HCT116 (cell line): ENCODE measurements at regions not wholly inside any gene's neighbourhood (a gene's known extent, or its start where the extent isn't known, plus 50 kb on each side); places are given as distances from the start of the nearest gene placed in this dataset.

Experiments used
- ATAC-seq: fragments of 200-7000 bp; cut with Tn5 transposase; 2 replicates; pipeline ENCODE4 v1.9.1; 2020; ENCODE audit warnings: mild to moderate bottlenecking, moderate library complexity
- BruUV-seq: library from RNA; stranded (reverse); fragments of 400-500 nt; replicated peaks from 2 replicates; lab custom pipeline; 2021; lab: Mats Ljungman, UMichigan
- CTCF ChIA-PET: fragments of 300-600 bp; sonication (Branson Sonifier 250); formaldehyde crosslinking; loops from one replicate; lab custom pipeline; 2021; ENCODE audit warnings: antibody characterized with exemption; lab: Charles Lee
- POLR2A ChIA-PET: fragments of 300-600, 350-600 bp; sonication (Branson Sonifier 250); formaldehyde crosslinking; loops from one replicate; lab custom pipeline; 2021; ENCODE audit warnings: antibody characterized with exemption; lab: Charles Lee
- RAD21 ChIA-PET, 2 experiments: fragments of 300-600 bp; sonication (Branson Sonifier 250); formaldehyde crosslinking; loops; one replicate each; lab custom pipeline; 2023; ENCODE audit warnings: low total read pairs in 2 of 2; ENCODE audit not compliant: uncharacterized antibody in 2 of 2, unreplicated experiment in 2 of 2, low non-redundant PET in 1 of 2; lab: Charles Lee
- DNase-seq: peaks from one replicate; pipeline ENCODE4 v3.0.0-alpha.2; 2010; ENCODE audit warnings: low read depth, low spot score
- H2AFZ ChIP-seq: fragments of 200-600 bp; shearing (Covaris generic), sonication (generic); 2 replicates; pipeline ENCODE4 v1.6.1; 2017; ENCODE audit warnings: low read depth, mixed run types, mixed read lengths, antibody characterized with exemption, low read length; ENCODE audit not compliant: poor library complexity, severe bottlenecking
- H3K27ac ChIP-seq: 2 replicates; pipeline ENCODE4 v1.5.1; 2012; ENCODE audit warnings: low read depth, low read length
- H3K27me3 ChIP-seq: fragments of 200-600 bp; sonication (generic); 2 replicates; pipeline ENCODE4 v1.6.1; 2016; ENCODE audit warnings: mixed run types, low read length, mixed read lengths; ENCODE audit not compliant: insufficient read depth
- H3K36me3 ChIP-seq, 2 experiments: fragments of 200-500 bp in 1 of 2; fragments of 200-600 bp in 1 of 2; sonication (Bioruptor generic) in 1 of 2; sonication (generic) in 1 of 2; 2 replicates each; pipeline versions ENCODE4 v1.5.1 to v1.6.1; 2014 to 2016; ENCODE audit warnings: low read length in 2 of 2, inconsistent platforms in 1 of 2, mixed read lengths in 1 of 2, mixed run types in 1 of 2; ENCODE audit not compliant: insufficient read depth in 2 of 2, control insufficient read depth in 1 of 2
- H3K4me1 ChIP-seq, 2 experiments: fragments of 200-600 bp in 1 of 2; sonication (generic) in 1 of 2; 2 replicates each; pipeline versions ENCODE4 v1.5.1 to v1.6.1; 2012 to 2017; ENCODE audit warnings: low read length in 2 of 2, inconsistent platforms in 1 of 2, mild to moderate bottlenecking in 1 of 2, mixed read lengths in 1 of 2, mixed run types in 1 of 2, moderate library complexity in 1 of 2; ENCODE audit not compliant: insufficient read depth in 2 of 2, control insufficient read depth in 1 of 2
- H3K4me2 ChIP-seq: fragments of 200-600 bp; sonication (generic); 2 replicates; pipeline ENCODE4 v1.6.1; 2017; ENCODE audit warnings: mixed run types, low read length, mixed read lengths
- H3K4me3 ChIP-seq, 2 experiments: fragments of 200-600 bp in 1 of 2; sonication (generic) in 1 of 2; replicated peaks in 1 of 2; 2 replicates each; pipeline ENCODE4 v1.5.1; 2011 to 2016; ENCODE audit warnings: low read length in 2 of 2, control low read depth in 1 of 2, low read depth in 1 of 2, mild to moderate bottlenecking in 1 of 2, mixed read lengths in 1 of 2, mixed run types in 1 of 2
- H3K79me2 ChIP-seq: fragments of 200-600 bp; sonication (generic); 2 replicates; pipeline ENCODE4 v1.6.1; 2017; ENCODE audit warnings: mild to moderate bottlenecking, mixed run types, low read length, moderate library complexity, mixed read lengths; ENCODE audit not compliant: insufficient read depth
- H3K9ac ChIP-seq: fragments of 200-600 bp; sonication (generic); 2 replicates; pipeline ENCODE4 v1.6.1; 2016; ENCODE audit warnings: low read length, mixed read lengths
- H3K9me2 ChIP-seq: fragments of 200-600 bp; sonication (generic), shearing (Covaris generic); 2 replicates; pipeline ENCODE4 v1.6.1; 2017; ENCODE audit warnings: mixed run types, mild to moderate bottlenecking, moderate library complexity; ENCODE audit not compliant: insufficient read depth
- H3K9me3 ChIP-seq, 2 experiments: fragments of 200-500 bp in 1 of 2; fragments of 200-600 bp in 1 of 2; sonication (Bioruptor generic) in 1 of 2; sonication (generic) in 1 of 2; 2 replicates each; pipeline ENCODE4 v1.6.1; 2014 to 2017; ENCODE audit warnings: low read length in 2 of 2, mixed read lengths in 2 of 2, inconsistent platforms in 1 of 2, low read depth in 1 of 2, mild to moderate bottlenecking in 1 of 2, mixed run types in 1 of 2, moderate library complexity in 1 of 2; ENCODE audit not compliant: control insufficient read depth in 1 of 2, insufficient read depth in 1 of 2
- H4K20me1 ChIP-seq: fragments of 200-600 bp; sonication (generic), shearing (Covaris generic); 2 replicates; pipeline ENCODE4 v1.6.1; 2017; ENCODE audit warnings: mixed run types, mild to moderate bottlenecking, moderate library complexity; ENCODE audit not compliant: insufficient read depth
- CBX3 ChIP-seq: IDR thresholded peaks from 2 replicates; pipeline ENCODE4 v1.6.1; 2012; ENCODE audit warnings: low read depth
- CEBPB ChIP-seq: IDR thresholded peaks from 2 replicates; pipeline ENCODE4 v1.6.1; 2012; ENCODE audit warnings: low read depth
- ELF1 ChIP-seq: IDR thresholded peaks from 2 replicates; pipeline ENCODE4 v1.6.1; 2012; ENCODE audit warnings: low read depth, borderline replicate concordance
- EZH2phosphoT487 ChIP-seq: fragments of 200-600 bp; IDR thresholded peaks from 2 replicates; pipeline ENCODE4 v1.6.1; 2018; ENCODE audit warnings: antibody characterized with exemption, borderline replicate concordance
- FOSL1 ChIP-seq: IDR thresholded peaks from 2 replicates; pipeline ENCODE4 v1.6.1; 2012; ENCODE audit warnings: low read depth
- JUND ChIP-seq: IDR thresholded peaks from 2 replicates; pipeline ENCODE4 v1.6.1; 2012
- RAD21 ChIP-seq: IDR thresholded peaks from 2 replicates; pipeline ENCODE4 v1.6.1; 2012; ENCODE audit warnings: low read depth, mild to moderate bottlenecking
- SP1 ChIP-seq: IDR thresholded peaks from 2 replicates; pipeline ENCODE4 v1.6.1; 2012; ENCODE audit warnings: low read depth
- SRF ChIP-seq: IDR thresholded peaks from 2 replicates; pipeline ENCODE4 v1.6.1; 2012; ENCODE audit warnings: low read depth
- TCF7L2 ChIP-seq: IDR thresholded peaks from 2 replicates; pipeline ENCODE4 v1.7.0; 2011; ENCODE audit warnings: borderline replicate concordance, inconsistent platforms; ENCODE audit not compliant: insufficient read depth, insufficient read length; ENCODE audit errors: extremely low read depth
- intact Hi-C: fragments of 100-400 bp; cut with micrococcal nuclease; formaldehyde crosslinking; loops from 2 replicates; pipeline ENCODE4 v1.10.0; 2022
- TF ChIP-seq, protein P1 (sequence below), 3 experiments: fragments of 200-600 bp in 1 of 3; sonication (generic) in 1 of 3; IDR thresholded peaks in 2 of 3; conservative IDR thresholded peaks in 1 of 3; 2 replicates each; pipeline ENCODE4 v1.5.1; 2012 to 2017; ENCODE audit warnings: low read depth in 2 of 3, low read length in 2 of 3, antibody characterized with exemption in 1 of 3, borderline replicate concordance in 1 of 3, control low read depth in 1 of 3, mild to moderate bottlenecking in 1 of 3, mixed read lengths in 1 of 3, mixed run types in 1 of 3, moderate library complexity in 1 of 3; ENCODE audit not compliant: insufficient read depth in 1 of 3
- TF ChIP-seq, protein P2 (sequence below): IDR thresholded peaks from 2 replicates; pipeline ENCODE4 v1.6.1; 2012

DNA sequence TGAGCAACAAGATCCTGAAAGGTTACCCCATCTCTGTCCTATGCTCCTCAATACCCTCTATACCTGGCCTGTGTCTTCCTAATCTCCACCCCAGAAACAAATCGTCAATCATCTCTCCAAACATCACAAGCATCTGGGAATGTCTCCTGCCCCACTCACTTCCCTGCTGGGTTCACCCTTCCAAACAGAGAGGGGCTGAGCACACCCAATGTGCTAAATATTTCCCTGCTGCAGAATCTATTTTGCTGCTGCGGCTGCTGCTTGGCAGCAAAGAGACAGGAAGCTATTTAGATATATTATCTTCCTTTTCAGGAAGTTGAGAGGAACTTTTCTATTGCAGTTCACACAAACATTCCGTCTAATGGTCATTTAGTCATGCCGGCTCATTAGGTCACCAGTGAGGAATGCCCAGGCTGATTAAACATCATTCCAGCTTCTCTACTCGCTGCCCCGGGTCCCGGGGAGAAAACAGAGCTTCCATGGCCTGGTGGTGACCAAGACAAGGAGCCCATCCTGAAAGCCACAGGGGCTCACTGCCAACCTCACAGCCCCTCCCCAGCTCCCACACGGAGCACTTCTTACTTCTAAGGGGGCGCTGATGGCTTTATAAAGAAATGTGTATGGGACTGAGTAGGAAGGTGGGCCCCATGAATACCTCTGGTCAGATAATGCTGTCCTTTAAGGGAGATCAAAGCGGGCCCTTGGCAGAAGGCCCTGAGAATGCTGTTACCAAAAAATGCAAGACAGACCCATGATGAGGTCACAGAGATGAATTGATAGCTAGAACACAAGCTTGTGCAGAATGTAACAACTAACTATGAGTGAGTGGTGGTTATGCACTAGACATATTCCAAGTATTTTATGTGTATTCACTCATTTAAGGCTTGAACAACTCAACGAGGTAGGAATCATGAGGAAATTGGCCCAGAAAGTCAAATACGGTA, 218.3 kb downstream of the SOX9 start:
- H3K36me3 ChIP-seq, result no peaks in the 10 kb centered on the region
- H3K4me1 ChIP-seq, result peaks cover 34 to 49% of the 10 kb centered on the region in 2 experiments
- peak overlapping the region; percentile 59 for H2AFZ ChIP-seq
- no peaks in the 10 kb centered on the region; a peak in 1 of 4 replicates for H3K9me3 ChIP-seq
- H3K27ac ChIP-seq, result peak overlapping the region; percentile 89
- DNase-seq, result peak; percentile 91
- no peaks in the 10 kb centered on the region for H3K27me3 ChIP-seq
- peak overlapping the region; percentile 50 for H3K9ac ChIP-seq
- no peaks in the 10 kb centered on the region for H3K79me2 ChIP-seq
- intact Hi-C loops, result loop anchor here (5.0 kb wide), 1 partner anchor 212 kb away; no protein-coding TSS in a partner anchor
- peak overlapping the region; percentile 80 for H3K4me2 ChIP-seq
- H3K9me2 ChIP-seq, result no peaks in the 10 kb centered on the region
- TF ChIP-seq CEBPB (peak; percentile 78), TCF7L2 (peak; percentile 88), EZH2phosphoT487 (no peak), CBX3 (peak; percentile 89), SP1 (peak; percentile 85), RAD21 (peak; percentile 36), SRF (peak; percentile 83; the same call in 1 of the 2 replicates), ELF1 (no peak), FOSL1 (peak; percentile 79), JUND (peak; percentile 69; the same call in 1 of the 2 replicates)
- TF ChIP-seq, protein P1, sequence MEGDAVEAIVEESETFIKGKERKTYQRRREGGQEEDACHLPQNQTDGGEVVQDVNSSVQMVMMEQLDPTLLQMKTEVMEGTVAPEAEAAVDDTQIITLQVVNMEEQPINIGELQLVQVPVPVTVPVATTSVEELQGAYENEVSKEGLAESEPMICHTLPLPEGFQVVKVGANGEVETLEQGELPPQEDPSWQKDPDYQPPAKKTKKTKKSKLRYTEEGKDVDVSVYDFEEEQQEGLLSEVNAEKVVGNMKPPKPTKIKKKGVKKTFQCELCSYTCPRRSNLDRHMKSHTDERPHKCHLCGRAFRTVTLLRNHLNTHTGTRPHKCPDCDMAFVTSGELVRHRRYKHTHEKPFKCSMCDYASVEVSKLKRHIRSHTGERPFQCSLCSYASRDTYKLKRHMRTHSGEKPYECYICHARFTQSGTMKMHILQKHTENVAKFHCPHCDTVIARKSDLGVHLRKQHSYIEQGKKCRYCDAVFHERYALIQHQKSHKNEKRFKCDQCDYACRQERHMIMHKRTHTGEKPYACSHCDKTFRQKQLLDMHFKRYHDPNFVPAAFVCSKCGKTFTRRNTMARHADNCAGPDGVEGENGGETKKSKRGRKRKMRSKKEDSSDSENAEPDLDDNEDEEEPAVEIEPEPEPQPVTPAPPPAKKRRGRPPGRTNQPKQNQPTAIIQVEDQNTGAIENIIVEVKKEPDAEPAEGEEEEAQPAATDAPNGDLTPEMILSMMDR (IDR thresholded peaks at IDR 0.05 in 2 of 3, conservative IDR thresholded peaks at IDR 0.05 in 1 of 3; ENCODE audit: borderline replicate concordance in 1 of 3, insufficient read depth in 1 of 3, low read depth in 2 of 3, low read length in 2 of 3), result no peak
- TF ChIP-seq, protein P2, sequence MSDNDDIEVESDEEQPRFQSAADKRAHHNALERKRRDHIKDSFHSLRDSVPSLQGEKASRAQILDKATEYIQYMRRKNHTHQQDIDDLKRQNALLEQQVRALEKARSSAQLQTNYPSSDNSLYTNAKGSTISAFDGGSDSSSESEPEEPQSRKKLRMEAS, result 0 out of 2 replicates have a peak, but pooled peaks have one; percentile 46
- H3K4me3 ChIP-seq, result peak overlapping the region; percentile 1 to 42; a peak in 3 of 4 replicates
- ATAC-seq, result peak; percentile 86
- ChIA-PET POLR2A (interaction anchor here (1.1 to 2.1 kb wide), 7 partner anchors 24 to 218 kb away, joined by 3 to 6 read pairs (median 4); partner anchors contain the start of gene SOX9), RAD21 (interaction anchor here (0.6 to 1.2 kb wide), 4 partner anchors 43 to 213 kb away, joined by 3 read pairs; no protein-coding TSS in a partner anchor), CTCF (interaction anchor here (0.6 to 1.9 kb wide), 3 partner anchors 12 to 218 kb away, joined by 3 to 7 read pairs (median 6); partner anchors contain the start of gene SOX9)
- no peaks in the 10 kb centered on the region for H4K20me1 ChIP-seq
- no TSS peak for BruUV-seq
